SH-SY5Y (cell line): ENCODE measurements at regions not wholly inside any gene's neighbourhood (a gene's known extent, or its start where the extent isn't known, plus 50 kb on each side); places are given as distances from the start of the nearest gene placed in this dataset.

Experiments
- GATA2 ChIP-seq: IDR thresholded peaks from 2 replicates; pipeline ENCODE4 v1.6.1; 2011; ENCODE audit warnings: mild to moderate bottlenecking, low read depth, low read length
- GATA3 ChIP-seq: IDR thresholded peaks from 2 replicates; pipeline ENCODE4 v1.6.1; 2011; ENCODE audit warnings: low read depth, mild to moderate bottlenecking, low read length, moderate library complexity

DNA sequence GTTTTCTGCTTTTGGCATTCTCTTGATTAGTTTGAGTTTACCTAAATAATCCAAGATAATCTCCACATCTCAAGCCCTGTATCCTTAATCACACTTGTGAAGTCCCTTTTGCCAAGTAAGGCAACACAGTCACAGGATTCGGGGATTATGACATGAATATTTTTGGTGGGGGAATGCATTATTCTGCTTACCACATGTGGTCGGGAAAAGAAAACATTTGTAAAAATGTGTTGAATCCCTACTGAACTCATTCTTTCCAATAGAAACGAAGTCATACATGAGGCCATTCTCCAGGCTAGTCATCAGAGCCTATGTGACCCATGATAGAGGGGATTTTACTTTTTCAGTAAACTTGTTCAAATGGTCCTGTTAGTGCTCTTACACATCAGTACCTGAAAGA is 58.5 kb upstream of the PRICKLE1 start:
- TF ChIP-seq GATA3, result no peak
- no peak for TF ChIP-seq GATA2

- TF ChIP-seq GATA2, result peak; percentile 24; the same call in 1 of the 2 replicates
- TF ChIP-seq GATA3, result no peak
These were observed 54.5 kb upstream of the PRICKLE1 start for GRCh38 chr12:42643881-42644579.

DNA sequence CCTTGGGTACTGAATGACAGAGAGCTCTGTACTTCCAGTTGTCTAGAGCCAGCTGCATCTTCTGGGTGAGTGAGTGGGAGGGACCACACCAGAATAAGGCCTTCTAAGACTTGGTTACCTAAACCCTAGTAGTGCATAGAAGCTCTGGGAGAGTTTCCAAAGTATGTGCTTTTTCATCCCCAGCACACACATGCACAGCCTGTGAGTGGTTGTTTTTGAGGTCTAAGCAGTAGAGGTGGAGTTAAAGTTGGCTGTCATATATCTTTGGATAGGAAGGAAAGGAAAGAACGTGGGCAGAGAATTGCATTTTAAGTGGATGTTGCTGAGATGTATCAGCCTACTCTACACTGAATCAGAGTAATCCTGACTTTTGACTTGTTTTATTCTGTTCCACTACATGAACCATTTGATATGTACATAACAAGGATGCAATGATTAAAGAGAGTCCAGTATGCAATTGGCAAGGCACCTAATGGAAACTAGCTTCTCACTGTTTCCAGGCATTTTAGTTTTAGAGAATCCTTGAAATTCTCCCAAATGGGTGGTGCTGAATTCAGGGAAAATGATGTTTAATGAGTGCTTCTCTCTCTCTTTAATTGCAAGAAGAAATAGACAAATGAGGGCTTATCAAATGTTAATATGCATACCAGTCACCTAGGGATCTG is 51.8 kb upstream of the PRICKLE1 start:
- TF ChIP-seq GATA2 (no peak), GATA3 (no peak)

DNA sequence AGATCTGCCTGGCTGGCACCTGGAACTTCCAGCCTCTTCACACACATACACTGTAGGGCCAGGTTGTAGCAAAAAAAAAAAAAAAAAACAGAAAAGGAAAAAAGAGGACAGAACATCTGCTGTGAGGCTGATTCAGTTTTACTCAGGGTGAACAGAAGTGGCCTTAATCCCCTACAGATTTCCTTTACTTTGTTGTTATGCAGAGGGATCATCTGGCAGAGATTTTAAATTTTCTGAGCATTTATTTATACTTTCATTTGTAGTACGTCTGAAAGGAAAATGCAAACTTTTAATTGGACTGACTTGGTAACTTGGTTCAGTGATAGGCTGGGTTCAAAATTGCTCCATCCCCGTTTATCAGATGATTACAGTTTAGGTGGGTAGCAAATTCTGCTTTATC is 50.8 kb upstream of the PRICKLE1 start:
- TF ChIP-seq GATA3, result no peak
- TF ChIP-seq GATA2, result no peak

GRCh38 chr12:42639556-42639955 is 50.0 kb upstream of the PRICKLE1 start:
- TF ChIP-seq GATA2, result no peak
- no peak for TF ChIP-seq GATA3
